Transverse colon (tissue), 4 donors: ENCODE measurements at regions not wholly inside any gene's neighbourhood (a gene's known extent, or its start where the extent isn't known, plus 50 kb on each side); places are given as distances from the start of the nearest gene placed in this dataset.

Experiments
- DNase-seq: peaks from one replicate; pipeline ENCODE4 v3.0.0-alpha.2; 2019
- H3K27ac ChIP-seq, 4 donors: fragments of 200-600 bp; sonication (generic); 2 replicates each; pipeline ENCODE4 v1.5.1; 2016 to 2018; ENCODE audit warnings: inconsistent platforms in 4 of 4
- H3K27me3 ChIP-seq: fragments of 200-600 bp; sonication (generic); 2 replicates; pipeline ENCODE4 v1.5.1; 2017; ENCODE audit warnings: inconsistent platforms
- H3K36me3 ChIP-seq, 4 donors: fragments of 200-600 bp; sonication (generic); 2 replicates each; pipeline ENCODE4 v1.5.1; 2017 to 2019; ENCODE audit warnings: inconsistent platforms in 4 of 4
- H3K4me1 ChIP-seq, 4 donors: fragments of 200-600 bp; sonication (generic); 2 replicates each; pipeline ENCODE4 v1.5.1; 2017 to 2020; ENCODE audit warnings: inconsistent platforms in 4 of 4
- H3K4me3 ChIP-seq, 4 donors: fragments of 200-600 bp; sonication (generic); 1 replicate in 1 of 4; 2 replicates in 3 of 4; pipeline versions ENCODE4 v1.5.1 to v1.6.1; 2017 to 2019; ENCODE audit warnings: inconsistent platforms in 4 of 4
- H3K9me3 ChIP-seq, 2 donors: fragments of 200-600 bp; sonication (generic); 2 replicates each; pipeline ENCODE4 v1.5.1; 2017 to 2019; ENCODE audit warnings: inconsistent platforms in 2 of 2
- CTCF ChIP-seq, 5 experiments: fragments of 200-600 bp in 3 of 5; fragments of 450-650 bp in 2 of 5; sonication (generic) in 3 of 5; IDR thresholded peaks; 1 replicate in 2 of 5; 2 replicates in 3 of 5; pipeline ENCODE4 v1.5.1; 2016 to 2017; ENCODE audit warnings: antibody characterized with exemption in 5 of 5, inconsistent platforms in 3 of 5, mild to moderate bottlenecking in 2 of 5, moderate library complexity in 1 of 5
- EP300 ChIP-seq: sonication (generic); formaldehyde crosslinking; IDR thresholded peaks from one replicate; pipeline ENCODE4 v1.6.1; 2017; ENCODE audit warnings: antibody characterized with exemption, low read depth
- POLR2A ChIP-seq: fragments of 450-650 bp; IDR thresholded peaks from one replicate; pipeline ENCODE4 v1.6.1; 2016; ENCODE audit warnings: antibody characterized with exemption, mild to moderate bottlenecking, moderate library complexity
- POLR2AphosphoS5 ChIP-seq, 3 donors: sonication (generic); formaldehyde crosslinking; IDR thresholded peaks; one replicate each; pipeline ENCODE4 v1.6.1; 2016; ENCODE audit warnings: antibody characterized with exemption in 3 of 3
- WGBS, 2 donors: methylation state at CpG; one replicate each; pipeline ENCODE4 v1.1.5; 2018; ENCODE audit warnings: low coverage in 1 of 2; 5-methylcytosine and 5-hydroxymethylcytosine counted together
- in situ Hi-C, 4 donors: fragments of 200-750 bp; cut with MboI; loops; one replicate each; pipeline versions ENCODE4 v1.15.0 to v1.15.1; 2017; ENCODE audit warnings: low sequenced_read_pairs in 3 of 4, low pct_ligation_motif_present in 1 of 4, low pct_unique_long_range_greater_than_20kb in 1 of 4
- intact Hi-C: fragments of 100-400 bp; cut with DNase I; formaldehyde crosslinking; loops from one replicate; pipeline ENCODE4 v1.15.1; 2023; ENCODE audit warnings: low total_unique reads

- intact Hi-C loops (no loop called here), in situ Hi-C loops (no loop called here)
- Histone ChIP-seq H3K36me3 (no peaks in the 10 kb centered on the region), H3K4me1 (peaks cover 0 to 23% (median 0%) of the 10 kb centered on the region in 4 donors), H3K27me3 (no peaks in the 10 kb centered on the region), H3K4me3 (no peak overlapping the region), H3K9me3 (no peaks in the 10 kb centered on the region), H3K27ac (no peak overlapping the region)
- no peak for TF ChIP-seq POLR2A
- no peak for TF ChIP-seq EP300
- no peak for TF ChIP-seq CTCF (IDR thresholded peaks at IDR 0.05)
- TF ChIP-seq POLR2AphosphoS5 (IDR thresholded peaks at IDR 0.05) = no peak
- DNase-seq = no peak
- 65 to 80% methylated on average over 1 to 2 of the region's 2 CpGs for WGBS, 2 donors
These were observed 359.3 kb upstream of the TNP1 start for GRCh38 chr2:217219164-217219520.

- no peak overlapping the region for H3K4me3 ChIP-seq
- in situ Hi-C loops (no loop called here), intact Hi-C loops (no loop called here)
- TF ChIP-seq CTCF (IDR thresholded peaks at IDR 0.05) (no peak), POLR2A (no peak), EP300 (no peak), POLR2AphosphoS5 (IDR thresholded peaks at IDR 0.05) (no peak)
- no peaks in the 10 kb centered on the region for H3K9me3 ChIP-seq
- WGBS, 2 donors = 68 to 69% methylated on average over 5 of the region's 5 CpGs
- no peak for DNase-seq
- peaks cover 0 to 23% (median 0%) of the 10 kb centered on the region in 4 donors for H3K4me1 ChIP-seq
- no peak overlapping the region for H3K27ac ChIP-seq
- H3K36me3 ChIP-seq = no peaks in the 10 kb centered on the region
- H3K27me3 ChIP-seq = no peaks in the 10 kb centered on the region
These were observed 358.7 kb upstream of the TNP1 start for GRCh38 chr2:217218269-217219163.

- Histone ChIP-seq H3K9me3 (no peaks in the 10 kb centered on the region), H3K27ac (no peak overlapping the region), H3K4me1 (peaks cover 0 to 13% (median 0%) of the 10 kb centered on the region in 4 donors), H3K4me3 (no peak overlapping the region), H3K36me3 (no peaks in the 10 kb centered on the region), H3K27me3 (no peaks in the 10 kb centered on the region)
- no peak for DNase-seq
- WGBS, 2 donors = 53 to 95% methylated on average over 2 of the region's 2 CpGs
- no peak for TF ChIP-seq EP300
- no peak for TF ChIP-seq CTCF (IDR thresholded peaks at IDR 0.05)
- no peak for TF ChIP-seq POLR2A
- no peak for TF ChIP-seq POLR2AphosphoS5 (IDR thresholded peaks at IDR 0.05)
- intact Hi-C loops (no loop called here), in situ Hi-C loops (no loop called here)
These were observed 357.1 kb upstream of the TNP1 start for GRCh38 chr2:217216982-217217381.

GRCh38 chr2:217216316-217216715 lies 356.5 kb upstream of the TNP1 start:
- in situ Hi-C loops (no loop called here), intact Hi-C loops (no loop called here)
- DNase-seq = no peak
- WGBS, 2 donors = 80 to 91% methylated on average over 2 to 4 of the region's 4 CpGs
- Histone ChIP-seq H3K4me3 (no peak overlapping the region), H3K27me3 (no peaks in the 10 kb centered on the region), H3K9me3 (no peaks in the 10 kb centered on the region), H3K27ac (no peak overlapping the region), H3K36me3 (no peaks in the 10 kb centered on the region), H3K4me1 (peaks cover 0 to 13% (median 0%) of the 10 kb centered on the region in 4 donors)
- no peak for TF ChIP-seq POLR2AphosphoS5 (IDR thresholded peaks at IDR 0.05)
- TF ChIP-seq CTCF (IDR thresholded peaks at IDR 0.05) = no peak
- no peak for TF ChIP-seq POLR2A
- TF ChIP-seq EP300 = no peak
